Tibial nerve (tissue), 4 donors: ENCODE measurements at regions not wholly inside any gene's neighbourhood (a gene's known extent, or its start where the extent isn't known, plus 50 kb on each side); places are given as distances from the start of the nearest gene placed in this dataset.

ENCODE experiments used
- DNase-seq, 2 donors: peaks; one replicate each; pipeline ENCODE4 v3.0.0-alpha.2; 2019; ENCODE audit warnings: low spot score in 2 of 2
- H3K27ac ChIP-seq, 4 donors: fragments of 200-600 bp; sonication (generic) in 3 of 4; one replicate each; pipeline ENCODE4 v1.5.1; 2017 to 2019; ENCODE audit warnings: mild to moderate bottlenecking in 1 of 4
- H3K27me3 ChIP-seq, 2 donors: fragments of 200-600 bp; sonication (generic) in 1 of 2; one replicate each; pipeline versions ENCODE4 v1.5.1 to v1.6.0; 2017 to 2019
- H3K36me3 ChIP-seq, 3 donors: fragments of 200-600 bp; sonication (generic); one replicate each; pipeline ENCODE4 v1.5.1; 2018 to 2019
- H3K4me1 ChIP-seq, 4 donors: fragments of 200-600 bp; sonication (generic) in 3 of 4; one replicate each; pipeline ENCODE4 v1.5.1; 2017 to 2019
- H3K4me3 ChIP-seq, 4 donors: fragments of 200-600 bp; sonication (generic) in 3 of 4; one replicate each; pipeline ENCODE4 v1.5.1; 2017 to 2019; ENCODE audit warnings: mild to moderate bottlenecking in 1 of 4, moderate library complexity in 1 of 4
- H3K9me3 ChIP-seq, 4 donors: fragments of 200-600 bp; sonication (generic) in 3 of 4; one replicate each; pipeline ENCODE4 v1.5.1; 2017 to 2019
- CTCF ChIP-seq, 5 experiments: fragments of 200-600 bp in 3 of 5; fragments of 450-650 bp in 2 of 5; sonication (generic) in 3 of 5; IDR thresholded peaks; one replicate each; pipeline ENCODE4 v1.5.1; 2016 to 2019; ENCODE audit warnings: antibody characterized with exemption in 5 of 5, mild to moderate bottlenecking in 3 of 5, moderate library complexity in 2 of 5
- EP300 ChIP-seq, 2 donors: sonication (generic); formaldehyde crosslinking; IDR thresholded peaks; one replicate each; pipeline ENCODE4 v1.6.1; 2017; ENCODE audit warnings: antibody characterized with exemption in 2 of 2, mild to moderate bottlenecking in 1 of 2
- POLR2A ChIP-seq, 2 donors: fragments of 450-650 bp; IDR thresholded peaks; one replicate each; pipeline ENCODE4 v1.6.1; 2017; ENCODE audit warnings: antibody characterized with exemption in 2 of 2, mild to moderate bottlenecking in 2 of 2, moderate library complexity in 2 of 2
- WGBS, 2 donors: methylation state at CpG; one replicate each; pipeline ENCODE4 v1.1.5; 2018; 5-methylcytosine and 5-hydroxymethylcytosine counted together

DNA sequence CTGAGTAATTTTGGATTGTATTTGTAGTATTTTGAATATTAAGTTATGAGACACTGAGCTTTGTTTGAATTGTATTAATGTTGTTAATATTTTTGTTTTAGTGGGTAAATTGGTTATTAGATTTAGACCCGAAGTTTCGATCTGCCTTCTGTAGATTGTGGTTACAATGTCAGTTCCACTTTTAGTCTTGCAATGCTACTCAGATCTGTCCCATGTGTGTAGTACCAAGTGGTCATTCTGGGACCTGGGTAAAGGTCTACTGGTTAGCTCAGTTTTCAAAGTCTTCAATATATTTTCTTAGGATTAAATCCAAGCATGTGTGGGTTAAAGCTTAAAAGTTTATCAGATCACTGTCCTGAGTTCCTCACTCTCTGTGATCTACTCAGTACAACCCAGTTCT lies 346.5 kb upstream of the PROX1 start:
- Histone ChIP-seq H3K36me3 (no peaks in the 10 kb centered on the region), H3K4me1 (no peaks in the 10 kb centered on the region), H3K27me3 (no peaks in the 10 kb centered on the region), H3K4me3 (no peak overlapping the region), H3K27ac (no peak overlapping the region), H3K9me3 (peaks cover 0 to 16% (median 0%) of the 10 kb centered on the region in 4 donors)
- DNase-seq, result no peak
- WGBS, 2 donors, result 93 to 95% methylated on average over 2 of the region's 2 CpGs
- TF ChIP-seq POLR2A (IDR thresholded peaks at IDR 0.05), result no peak

GRCh38 chr1:213643360-213643759 lies 344.4 kb upstream of the PROX1 start:
- Histone ChIP-seq H3K9me3 (peaks cover 0 to 11% (median 0%) of the 10 kb centered on the region in 4 donors), H3K36me3 (no peaks in the 10 kb centered on the region), H3K4me1 (no peaks in the 10 kb centered on the region), H3K4me3 (no peak overlapping the region), H3K27me3 (no peaks in the 10 kb centered on the region), H3K27ac (no peak overlapping the region)
- TF ChIP-seq EP300 (IDR thresholded peaks at IDR 0.05) (no peak), POLR2A (IDR thresholded peaks at IDR 0.05) (no peak), CTCF (IDR thresholded peaks at IDR 0.05) (no peak)
- DNase-seq, result no peak

DNA sequence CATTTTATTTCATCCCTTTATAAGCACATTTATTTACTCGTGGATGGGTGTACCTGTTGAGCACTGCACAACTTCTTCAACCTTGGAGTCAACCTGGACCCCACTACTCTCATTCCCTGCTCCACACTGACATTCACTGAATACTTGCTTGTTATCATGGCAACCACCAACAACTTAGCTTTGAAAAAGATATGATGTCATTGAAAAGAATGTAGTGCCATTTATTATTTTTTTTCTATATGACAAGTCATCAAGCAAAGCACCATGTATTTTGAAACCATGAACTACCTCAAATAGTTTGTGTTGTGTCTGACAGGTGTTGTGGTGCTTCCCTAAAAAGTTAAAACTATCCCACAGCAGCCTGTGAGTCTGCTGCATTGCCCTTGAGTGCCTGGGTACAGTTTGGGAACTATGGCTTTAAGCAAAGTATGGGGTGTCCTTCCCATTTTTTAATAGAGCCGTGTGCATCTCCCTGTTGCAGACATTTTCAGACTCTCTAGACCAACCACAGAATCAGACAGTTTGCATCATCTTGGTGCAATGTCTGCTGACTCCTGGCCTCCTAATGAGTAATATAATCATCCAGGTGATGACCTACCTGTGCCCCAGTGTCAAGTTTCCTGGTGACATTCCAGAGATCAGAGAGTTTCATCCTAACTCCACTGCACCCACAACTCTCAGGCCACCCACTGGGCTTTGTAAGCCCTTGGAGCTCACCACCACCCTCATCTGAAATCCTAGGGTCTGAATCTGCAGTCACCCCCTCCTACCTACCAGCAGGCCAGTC lies 339.7 kb upstream of the PROX1 start:
- Histone ChIP-seq H3K27me3 (no peaks in the 10 kb centered on the region), H3K27ac (no peak overlapping the region), H3K36me3 (no peaks in the 10 kb centered on the region), H3K4me1 (no peaks in the 10 kb centered on the region), H3K9me3 (peaks cover 0 to 11% (median 0%) of the 10 kb centered on the region in 4 donors), H3K4me3 (no peak overlapping the region)
- WGBS, 2 donors, result 52 to 56% methylated on average over 2 of the region's 2 CpGs
- TF ChIP-seq EP300 (IDR thresholded peaks at IDR 0.05) (no peak), CTCF (IDR thresholded peaks at IDR 0.05) (no peak)
- no peak for DNase-seq

- WGBS, 2 donors, result 79 to 83% methylated on average over 10 of the region's 10 CpGs
- TF ChIP-seq POLR2A (IDR thresholded peaks at IDR 0.05), result no peak
- TF ChIP-seq CTCF (IDR thresholded peaks at IDR 0.05), result no peak
- Histone ChIP-seq H3K27ac (no peak overlapping the region), H3K36me3 (no peaks in the 10 kb centered on the region), H3K4me1 (no peaks in the 10 kb centered on the region), H3K9me3 (peaks cover 0 to 4% (median 0%) of the 10 kb centered on the region in 4 donors), H3K4me3 (no peak overlapping the region), H3K27me3 (no peaks in the 10 kb centered on the region)
- DNase-seq, result no peak
Measured at GRCh38 chr1:213649373-213649772, 338.4 kb upstream of the PROX1 start.

- no peak overlapping the region for H3K4me3 ChIP-seq
- 59 to 63% methylated on average over 2 of the region's 2 CpGs for WGBS, 2 donors
- H3K36me3 ChIP-seq, result no peaks in the 10 kb centered on the region
- no peaks in the 10 kb centered on the region for H3K4me1 ChIP-seq
- H3K9me3 ChIP-seq, result no peaks in the 10 kb centered on the region
- TF ChIP-seq POLR2A (IDR thresholded peaks at IDR 0.05), result no peak
- no peak for TF ChIP-seq EP300 (IDR thresholded peaks at IDR 0.05)
- TF ChIP-seq CTCF (IDR thresholded peaks at IDR 0.05), result no peak
- no peaks in the 10 kb centered on the region for H3K27me3 ChIP-seq
- no peak for DNase-seq
- H3K27ac ChIP-seq, result no peak overlapping the region
Measured at GRCh38 chr1:213650603-213651002, 337.2 kb upstream of the PROX1 start.
